Activated CD8-positive, alpha-beta T cell treated with anti-CD3 and anti-CD28 coated beads for 36 hours (primary cell): ENCODE measurements at regions not wholly inside any gene's neighbourhood (a gene's known extent, or its start where the extent isn't known, plus 50 kb on each side); places are given as distances from the start of the nearest gene placed in this dataset.
"Not testable (repeated sequence)": the region's sequence is repeated elsewhere in the genome, so short reads cannot be mapped to it uniquely, and the experiment has no call there.

ENCODE experiments used
- ATAC-seq: fragments of 200-7000 bp; cut with Tn5 transposase; one replicate; pipeline ENCODE4 v1.10.0; 2021; ENCODE audit warnings: mild to moderate bottlenecking, moderate library complexity
- CTCF ChIA-PET: fragments of 350-600 bp; sonication (Branson Sonifier 250); formaldehyde crosslinking; loops from one replicate; lab custom pipeline; 2021; ENCODE audit warnings: antibody characterized with exemption; lab: Charles Lee
- POLR2A ChIA-PET: fragments of 350-600 bp; sonication (Branson Sonifier 250); formaldehyde crosslinking; loops from one replicate; lab custom pipeline; 2021; ENCODE audit warnings: antibody characterized with exemption; lab: Charles Lee
- DNase-seq: peaks from one replicate; pipeline ENCODE4 v3.0.0-alpha.2; 2020
- H3K27ac Mint-ChIP-seq: one replicate; pipeline ENCODE4 v1.8.0; 2021; ENCODE audit warnings: mild to moderate bottlenecking, mixed read lengths
- H3K27me3 Mint-ChIP-seq: one replicate; pipeline ENCODE4 v1.8.0; 2021; ENCODE audit warnings: mixed read lengths
- H3K36me3 Mint-ChIP-seq: one replicate; pipeline ENCODE4 v1.8.0; 2021; ENCODE audit warnings: low read depth, mixed read lengths
- H3K4me1 Mint-ChIP-seq: one replicate; pipeline ENCODE4 v1.8.0; 2021; ENCODE audit warnings: low read depth, mixed read lengths
- H3K4me3 Mint-ChIP-seq: one replicate; pipeline ENCODE4 v1.8.0; 2021; ENCODE audit warnings: mild to moderate bottlenecking, moderate library complexity, mixed read lengths
- H3K9me3 Mint-ChIP-seq: one replicate; pipeline ENCODE4 v1.8.0; 2021; ENCODE audit warnings: mixed read lengths
- CTCF ChIP-seq: fragments of 200-600 bp; IDR thresholded peaks from one replicate; pipeline ENCODE4 v1.8.0; 2022; ENCODE audit warnings: antibody characterized with exemption, mild to moderate bottlenecking
- intact Hi-C: fragments of 100-400 bp; cut with micrococcal nuclease; formaldehyde crosslinking; loops from one replicate; pipeline ENCODE4 v1.10.0; 2022

GRCh38 chr7:85686401-85687181 lies 499.7 kb upstream of the SEMA3D start:
- intact Hi-C loops: no loop called here
- H3K9me3 Mint-ChIP-seq: peaks cover 4% of the 10 kb centered on the region
- POLR2A ChIA-PET: no interaction called here
- no peak overlapping the region for H3K4me3 Mint-ChIP-seq
- no peaks in the 10 kb centered on the region for H3K4me1 Mint-ChIP-seq
- ATAC-seq (no peak), DNase-seq (no peak)
- CTCF ChIA-PET: no interaction called here
- TF ChIP-seq CTCF: no peak
- no peaks in the 10 kb centered on the region for H3K36me3 Mint-ChIP-seq
- H3K27ac Mint-ChIP-seq: no peak overlapping the region
- H3K27me3 Mint-ChIP-seq: no peaks in the 10 kb centered on the region

- ATAC-seq (no peak), DNase-seq (no peak)
- Mint-ChIP-seq H3K4me3 (no peak overlapping the region), H3K36me3 (no peaks in the 10 kb centered on the region), H3K9me3 (peaks cover 4% of the 10 kb centered on the region), H3K27me3 (no peaks in the 10 kb centered on the region), H3K4me1 (no peaks in the 10 kb centered on the region), H3K27ac (no peak overlapping the region)
- POLR2A ChIA-PET: no interaction called here
- CTCF ChIA-PET: no interaction called here
- intact Hi-C loops: no loop called here
- TF ChIP-seq CTCF: no peak
Observed at GRCh38 chr7:85685901-85686300, 499.0 kb upstream of the SEMA3D start.

- Mint-ChIP-seq H3K27me3 (no peaks in the 10 kb centered on the region), H3K36me3 (no peaks in the 10 kb centered on the region), H3K4me1 (no peaks in the 10 kb centered on the region), H3K9me3 (peaks cover 6% of the 10 kb centered on the region), H3K27ac (no peak overlapping the region), H3K4me3 (no peak overlapping the region)
- ChIA-PET POLR2A (no interaction called here), CTCF (no interaction called here)
- intact Hi-C loops: no loop called here
- no peak for DNase-seq
- ATAC-seq: no peak
- no peak for TF ChIP-seq CTCF
Observed at GRCh38 chr7:85682833-85683620, 496.2 kb upstream of the SEMA3D start.

GRCh38 chr7:85681241-85681640 lies 494.4 kb upstream of the SEMA3D start:
- ATAC-seq (no peak), DNase-seq (no peak)
- Mint-ChIP-seq H3K27ac (no peak overlapping the region), H3K36me3 (no peaks in the 10 kb centered on the region), H3K4me3 (no peak overlapping the region), H3K9me3 (peaks cover 2% of the 10 kb centered on the region), H3K27me3 (no peaks in the 10 kb centered on the region), H3K4me1 (no peaks in the 10 kb centered on the region)
- POLR2A ChIA-PET: no interaction called here
- TF ChIP-seq CTCF: no peak
- CTCF ChIA-PET: no interaction called here
- intact Hi-C loops: no loop called here

- intact Hi-C loops, CTCF ChIA-PET, H3K4me3 Mint-ChIP-seq, H3K4me1 Mint-ChIP-seq, ATAC-seq, POLR2A ChIA-PET, H3K27ac Mint-ChIP-seq, DNase-seq, H3K36me3 Mint-ChIP-seq, H3K27me3 Mint-ChIP-seq: not testable (repeated sequence)
- peaks cover 12% of the 10 kb centered on the region for H3K9me3 Mint-ChIP-seq
Observed at GRCh38 chr7:85675093-85675492, 488.2 kb upstream of the SEMA3D start.
